Endothelial cell of umbilical vein (primary cell): ENCODE measurements at regions not wholly inside any gene's neighbourhood (a gene's known extent, or its start where the extent isn't known, plus 50 kb on each side); places are given as distances from the start of the nearest gene placed in this dataset.

ENCODE experiments used
- CTCF ChIP-seq, 2 donors: IDR thresholded peaks; 1 replicate in 1 of 2; 2 replicates in 1 of 2; pipeline ENCODE4 v1.5.1; 2011; ENCODE audit warnings: low read length in 2 of 2, mild to moderate bottlenecking in 2 of 2, moderate library complexity in 2 of 2, control low read depth in 1 of 2, inconsistent platforms in 1 of 2, low read depth in 1 of 2; ENCODE audit not compliant: insufficient read depth in 1 of 2; ENCODE audit errors: extremely low read depth in 1 of 2
- GATA2 ChIP-seq: IDR thresholded peaks from 2 replicates; pipeline ENCODE4 v1.7.0; 2011; ENCODE audit warnings: low read depth, mild to moderate bottlenecking, moderate library complexity, mixed read lengths, low read length; ENCODE audit not compliant: insufficient read length, insufficient read depth
- MYC ChIP-seq: IDR thresholded peaks from one replicate; pipeline ENCODE4 v1.6.1; 2011; ENCODE audit warnings: mild to moderate bottlenecking, low read depth, low read length
- POLR2A ChIP-seq: IDR thresholded peaks from 2 replicates; pipeline ENCODE4 v1.6.1; 2012; ENCODE audit warnings: low read depth, mild to moderate bottlenecking, control low read depth, low read length
- POLR2AphosphoS5 ChIP-seq: IDR thresholded peaks from 2 replicates; pipeline ENCODE4 v1.6.1; 2012; ENCODE audit warnings: low read depth, mild to moderate bottlenecking, control low read depth, low read length, moderate library complexity; ENCODE audit not compliant: insufficient read depth

- no peak for TF ChIP-seq CTCF (IDR thresholded peaks at IDR 0.05; ENCODE audit: extremely low read depth in 1 of 2, insufficient read depth in 1 of 2, low read depth in 1 of 2, low read length in 2 of 2)
- no peak for TF ChIP-seq POLR2AphosphoS5
- no peak for TF ChIP-seq MYC
- TF ChIP-seq POLR2A, result no peak
- no peak for TF ChIP-seq GATA2
Observed at GRCh38 chr11:115672999-115673411, 168.8 kb upstream of the CADM1 start.
